H1 (cell line): ENCODE measurements at regions not wholly inside any gene's neighbourhood (a gene's known extent, or its start where the extent isn't known, plus 50 kb on each side); places are given as distances from the start of the nearest gene placed in this dataset.

ENCODE experiments used
- CTCF ChIA-PET: fragments of 300-600 bp; sonication (Branson Sonifier 250); formaldehyde crosslinking; loops from one replicate; lab custom pipeline; 2021; ENCODE audit not compliant: partially characterized antibody; lab: Charles Lee
- POLR2A ChIA-PET: fragments of 300-600 bp; sonication (Branson Sonifier 250); formaldehyde crosslinking; loops from one replicate; lab custom pipeline; 2021; ENCODE audit warnings: inconsistent platforms; ENCODE audit not compliant: partially characterized antibody; lab: Charles Lee
- DNase-seq, 2 experiments: peaks; one replicate each; pipeline versions ENCODE4 v3.0.0 to v3.0.0-alpha.2; 2010 to 2022; ENCODE audit warnings: low spot score in 2 of 2, low read depth in 1 of 2, mixed read lengths in 1 of 2
- FAIRE-seq: peaks from 2 replicates; lab custom pipeline; 2011; peaks lifted over from hg19 to GRCh38; lab: Jason Lieb, UNC
- H2AFZ ChIP-seq: 2 replicates; pipeline ENCODE4 v1.8.1; 2012; ENCODE audit warnings: low read length, inconsistent platforms
- H2AK5ac ChIP-seq: 2 replicates; pipeline ENCODE4 v1.6.1; 2013; ENCODE audit warnings: low read depth, low read length
- H2BK120ac ChIP-seq: replicated peaks from 2 replicates; pipeline ENCODE3; 2013; ENCODE audit warnings: low read depth, low read length, inconsistent platforms
- H2BK12ac ChIP-seq: 2 replicates; pipeline ENCODE4 v1.6.1; 2013; ENCODE audit warnings: low read depth, low read length
- H2BK15ac ChIP-seq: 2 replicates; pipeline ENCODE4 v1.6.1; 2013; ENCODE audit warnings: low read length
- H2BK20ac ChIP-seq: 2 replicates; pipeline ENCODE4 v1.6.1; 2013; ENCODE audit warnings: low read length
- H2BK5ac ChIP-seq: 2 replicates; pipeline ENCODE4 v1.6.1; 2013; ENCODE audit warnings: low read depth, low read length
- H3K14ac ChIP-seq: 2 replicates; pipeline ENCODE4 v1.6.1; 2013; ENCODE audit warnings: inconsistent platforms; ENCODE audit not compliant: insufficient read length
- H3K18ac ChIP-seq: 2 replicates; pipeline ENCODE4 v1.6.1; 2013; ENCODE audit warnings: low read length; ENCODE audit errors: extremely low read depth
- H3K23ac ChIP-seq: 2 replicates; pipeline ENCODE4 v1.6.1; 2013; ENCODE audit warnings: inconsistent platforms; ENCODE audit not compliant: insufficient read length
- H3K23me2 ChIP-seq: 2 replicates; pipeline ENCODE4 v1.6.1; 2013; ENCODE audit warnings: low read depth, low read length
- H3K27ac ChIP-seq: 2 replicates; pipeline ENCODE4 v1.6.1; 2011; ENCODE audit warnings: low read depth, low read length, inconsistent platforms
- H3K27me3 ChIP-seq, 4 experiments: replicated peaks in 1 of 4; 1 replicate in 1 of 4; 2 replicates in 3 of 4; pipeline versions ENCODE4 v1.6.1 to v1.8.1; 2011 to 2013; ENCODE audit warnings: low read length in 3 of 4, mild to moderate bottlenecking in 3 of 4, inconsistent platforms in 2 of 4, mixed read lengths in 2 of 4, moderate library complexity in 1 of 4; ENCODE audit not compliant: control insufficient read depth in 3 of 4, insufficient read depth in 3 of 4; ENCODE audit errors: extremely low read depth in 1 of 4
- H3K36me3 ChIP-seq, 4 experiments: 2 replicates each; pipeline versions ENCODE4 v1.6.1 to v1.8.1; 2011 to 2013; ENCODE audit warnings: mild to moderate bottlenecking in 4 of 4, low read length in 3 of 4, moderate library complexity in 2 of 4, control low read depth in 1 of 4, inconsistent platforms in 1 of 4; ENCODE audit not compliant: insufficient read depth in 4 of 4, control insufficient read depth in 2 of 4
- H3K4ac ChIP-seq: replicated peaks from 2 replicates; pipeline ENCODE3; 2013; ENCODE audit warnings: low read length, low read depth, mixed read lengths, inconsistent platforms; ENCODE audit not compliant: insufficient read length
- H3K4me1 ChIP-seq, 4 experiments: replicated peaks in 1 of 4; 1 replicate in 1 of 4; 2 replicates in 3 of 4; pipeline versions ENCODE4 v1.6.1 to v1.8.1; 2011 to 2013; ENCODE audit warnings: low read length in 3 of 4, inconsistent platforms in 2 of 4, mixed read lengths in 1 of 4; ENCODE audit not compliant: insufficient read depth in 4 of 4, control insufficient read depth in 3 of 4
- H3K4me2 ChIP-seq, 2 experiments: 2 replicates each; pipeline versions ENCODE4 v1.6.1 to v1.8.1; 2011 to 2013; ENCODE audit warnings: low read depth in 2 of 2, low read length in 2 of 2, control low read depth in 1 of 2, inconsistent platforms in 1 of 2, mild to moderate bottlenecking in 1 of 2; ENCODE audit not compliant: insufficient read depth in 1 of 2
- H3K4me3 ChIP-seq, 4 experiments: fragments of 200-600, 300-600 bp in 1 of 4; sonication (generic), shearing (Covaris generic), sonication (Bioruptor Twin) in 1 of 4; 2 replicates each; pipeline versions ENCODE4 v1.5.1 to v1.8.1; 2011 to 2016; ENCODE audit warnings: low read length in 4 of 4, low read depth in 3 of 4, control low read depth in 2 of 4, inconsistent platforms in 2 of 4, mild to moderate bottlenecking in 2 of 4, mixed read lengths in 1 of 4, moderate library complexity in 1 of 4; ENCODE audit not compliant: insufficient read depth in 2 of 4; ENCODE audit errors: extremely low read depth in 1 of 4
- H3K56ac ChIP-seq: replicated peaks from 2 replicates; pipeline ENCODE3; 2013; ENCODE audit warnings: low read depth, mild to moderate bottlenecking, mixed read lengths, low read length, inconsistent platforms; ENCODE audit not compliant: insufficient read length
- H3K79me1 ChIP-seq: 2 replicates; pipeline ENCODE4 v1.6.1; 2013; ENCODE audit warnings: low read depth, low read length, control low read depth
- H3K79me2 ChIP-seq, 2 experiments: 2 replicates each; pipeline versions ENCODE4 v1.6.1 to v1.8.1; 2012 to 2013; ENCODE audit warnings: low read length in 2 of 2, mild to moderate bottlenecking in 2 of 2, inconsistent platforms in 1 of 2; ENCODE audit not compliant: insufficient read depth in 2 of 2, control insufficient read depth in 1 of 2
- H3K9ac ChIP-seq, 4 experiments: replicated peaks in 1 of 4; 1 replicate in 1 of 4; 2 replicates in 3 of 4; pipeline versions ENCODE4 v1.6.1 to v1.8.1; 2011 to 2013; ENCODE audit warnings: low read depth in 3 of 4, low read length in 3 of 4, control low read depth in 2 of 4, mild to moderate bottlenecking in 2 of 4, moderate library complexity in 2 of 4, inconsistent platforms in 1 of 4; ENCODE audit errors: extremely low read depth in 1 of 4
- H3K9me3 ChIP-seq, 2 experiments: 2 replicates each; pipeline versions ENCODE4 v1.6.1 to v1.8.1; 2012 to 2013; ENCODE audit warnings: mild to moderate bottlenecking in 2 of 2, moderate library complexity in 2 of 2, control low read depth in 1 of 2, inconsistent platforms in 1 of 2, low read depth in 1 of 2, low read length in 1 of 2, mixed read lengths in 1 of 2; ENCODE audit not compliant: insufficient read depth in 2 of 2
- H4K20me1 ChIP-seq, 2 experiments: replicated peaks in 1 of 2; 2 replicates each; pipeline versions ENCODE3 to v1.8.1; 2011 to 2013; ENCODE audit warnings: inconsistent platforms in 2 of 2, low read length in 2 of 2, mild to moderate bottlenecking in 1 of 2; ENCODE audit not compliant: insufficient read depth in 2 of 2, control insufficient read depth in 1 of 2
- H4K5ac ChIP-seq: 2 replicates; pipeline ENCODE4 v1.6.1; 2013; ENCODE audit warnings: low read length, low read depth, mixed read lengths, inconsistent platforms; ENCODE audit not compliant: insufficient read length
- H4K8ac ChIP-seq: 2 replicates; pipeline ENCODE4 v1.8.0; 2013; ENCODE audit warnings: mild to moderate bottlenecking, moderate library complexity, low read length, inconsistent platforms; ENCODE audit not compliant: insufficient read depth; ENCODE audit errors: extremely low read depth
- H4K91ac ChIP-seq: replicated peaks from 2 replicates; pipeline ENCODE3; 2013; ENCODE audit warnings: low read length, mixed read lengths, inconsistent platforms; ENCODE audit not compliant: insufficient read length
- BCL11A ChIP-seq, 2 experiments: IDR thresholded peaks; one replicate each; pipeline ENCODE4 v1.6.1; 2011; ENCODE audit warnings: low read depth in 2 of 2, low read length in 2 of 2, mild to moderate bottlenecking in 2 of 2
- CTCF ChIP-seq, 3 experiments: IDR thresholded peaks; 1 replicate in 2 of 3; 2 replicates in 1 of 3; pipeline versions ENCODE4 v1.5.1 to v1.6.1; 2011; ENCODE audit warnings: low read length in 3 of 3, mild to moderate bottlenecking in 3 of 3, inconsistent platforms in 2 of 3, low read depth in 1 of 3, moderate library complexity in 1 of 3; ENCODE audit not compliant: insufficient read depth in 1 of 3; ENCODE audit errors: control extremely low read depth in 1 of 3
- MAX ChIP-seq: IDR thresholded peaks from 2 replicates; pipeline ENCODE4 v1.6.1; 2012; ENCODE audit warnings: inconsistent platforms
- POU5F1 ChIP-seq: IDR thresholded peaks from 2 replicates; pipeline ENCODE4 v1.6.1; 2011; ENCODE audit warnings: low read depth, mild to moderate bottlenecking, low read length, moderate library complexity
- RNF2 ChIP-seq: fragments of 200-900, 300-1000 bp; sonication (generic); IDR thresholded peaks from 2 replicates; pipeline ENCODE4 v1.7.1; 2016; ENCODE audit warnings: borderline replicate concordance, low read depth, mild to moderate bottlenecking, antibody characterized with exemption, low read length; ENCODE audit not compliant: poor library complexity, severe bottlenecking; ENCODE audit errors: missing control alignments
- SUZ12 ChIP-seq: fragments of 200-600 bp; sonication (generic); IDR thresholded peaks from 2 replicates; pipeline ENCODE4 v1.6.1; 2012; ENCODE audit warnings: mild to moderate bottlenecking, inconsistent platforms, low read length, moderate library complexity, mixed read lengths
- TAF7 ChIP-seq: optimal IDR thresholded peaks from 2 replicates; pipeline ENCODE3; 2011; ENCODE audit warnings: low read depth, mild to moderate bottlenecking, inconsistent platforms, low read length, moderate library complexity, borderline replicate concordance
- WGBS, 2 experiments: shearing (Covaris generic) in 1 of 2; methylation state at CpG; one replicate each; pipeline versions ENCODE4 v1.1.6 to v1.1.7; 2013 to 2015; ENCODE audit warnings: low lambda C conversion rate in 2 of 2, mixed read lengths in 2 of 2, inconsistent platforms in 1 of 2, low coverage in 1 of 2, missing lambda C conversion rate in 1 of 2; ENCODE audit not compliant: insufficient replicate concordance in 2 of 2, insufficient coverage in 1 of 2, insufficient read length in 1 of 2; ENCODE audit errors: extremely low coverage in 1 of 2, missing lambda C conversion rate in 1 of 2; 5-methylcytosine and 5-hydroxymethylcytosine counted together

GRCh38 chr2:236505041-236505440, 64.6 kb upstream of the ACKR3 start:
- H3K27me3 ChIP-seq, result no peaks in the 10 kb centered on the region; a peak in 1 of 7 replicates
- no peak overlapping the region for H3K27ac ChIP-seq
- no peak overlapping the region for H2BK15ac ChIP-seq
- ChIA-PET CTCF (no interaction called here), POLR2A (no interaction called here)
- H3K4me3 ChIP-seq, result no peak overlapping the region
- H3K56ac ChIP-seq, result no peak overlapping the region
- H3K4me1 ChIP-seq, result no peaks in the 10 kb centered on the region
- no peak overlapping the region for H4K91ac ChIP-seq
- 89% methylated on average over 3 of the region's 3 CpGs; no CpG with 5 or more reads in 1 of the 2 experiments for WGBS, 2 experiments
- H4K5ac ChIP-seq, result no peak overlapping the region
- peaks cover 2% of the 10 kb centered on the region; the same call in 1 of the 2 replicates for H3K23me2 ChIP-seq
- no peak overlapping the region for H4K8ac ChIP-seq
- H3K79me1 ChIP-seq, result no peaks in the 10 kb centered on the region
- H3K23ac ChIP-seq, result no peak overlapping the region
- H2AK5ac ChIP-seq, result no peak overlapping the region
- no peak overlapping the region for H2BK120ac ChIP-seq
- H4K20me1 ChIP-seq, result no peaks in the 10 kb centered on the region
- no peaks in the 10 kb centered on the region for H3K36me3 ChIP-seq
- H2BK5ac ChIP-seq, result no peak overlapping the region
- H2BK12ac ChIP-seq, result no peak overlapping the region
- H3K14ac ChIP-seq, result no peak overlapping the region
- no peak overlapping the region for H2BK20ac ChIP-seq
- H2AFZ ChIP-seq, result no peak overlapping the region
- FAIRE-seq, result no peak
- no peak overlapping the region for H3K9ac ChIP-seq
- no peaks in the 10 kb centered on the region for H3K79me2 ChIP-seq
- no peaks in the 10 kb centered on the region for H3K9me3 ChIP-seq
- DNase-seq, result no peak
- H3K4me2 ChIP-seq, result no peak overlapping the region
- no peak overlapping the region for H3K4ac ChIP-seq
- no peak overlapping the region for H3K18ac ChIP-seq
- no peak for TF ChIP-seq RNF2
- no peak for TF ChIP-seq SUZ12
- no peak for TF ChIP-seq CTCF (IDR thresholded peaks at IDR 0.05; ENCODE audit: control extremely low read depth in 1 of 3, insufficient read depth in 1 of 3, low read depth in 1 of 3, low read length in 3 of 3)
- no peak for TF ChIP-seq MAX
- TF ChIP-seq POU5F1, result no peak
- TF ChIP-seq TAF7, result no peak
- TF ChIP-seq BCL11A (IDR thresholded peaks at IDR 0.05; ENCODE audit: low read depth in 2 of 2, low read length in 2 of 2), result no peak
